ENCODE measurements at regions not wholly inside any gene's neighbourhood (a gene's known extent, or its start where the extent isn't known, plus 50 kb on each side); places are given as distances from the start of the nearest gene placed in this dataset.

GRCh38 chr9:17894501-17895160, 315.8 kb downstream of the SH3GL2 start:
- no peak for DNase-seq

GRCh38 chr9:17900606-17901005, 321.7 kb downstream of the SH3GL2 start:
- no peak for DNase-seq

- DNase-seq = no peak
These were observed 326.5 kb downstream of the SH3GL2 start for GRCh38 chr9:17905366-17905765.

GRCh38 chr9:17905781-17906175, 326.9 kb downstream of the SH3GL2 start:
- no peak for DNase-seq

GRCh38 chr9:17906176-17906840, 327.4 kb downstream of the SH3GL2 start:
- no peak for DNase-seq

GRCh38 chr9:17906841-17907778, 328.2 kb downstream of the SH3GL2 start:
- no peak for DNase-seq

GRCh38 chr9:17907779-17908508, 329.1 kb downstream of the SH3GL2 start:
- DNase-seq = no peak

GRCh38 chr9:17926246-17926645, 347.4 kb downstream of the SH3GL2 start:
- no peak for DNase-seq

GRCh38 chr9:17927616-17928015, 348.8 kb downstream of the SH3GL2 start:
- no peak for DNase-seq

- DNase-seq = no peak
These were observed 349.4 kb downstream of the SH3GL2 start for GRCh38 chr9:17928228-17928627.

- no peak for DNase-seq
These were observed 349.9 kb downstream of the SH3GL2 start for GRCh38 chr9:17928768-17929167.

- DNase-seq = no peak
These were observed 350.6 kb downstream of the SH3GL2 start for GRCh38 chr9:17929506-17929905.

GRCh38 chr9:17930071-17930470, 351.2 kb downstream of the SH3GL2 start:
- DNase-seq = no peak

GRCh38 chr9:17936365-17936764, 357.5 kb downstream of the SH3GL2 start:
- DNase-seq = no peak

GRCh38 chr9:17938035-17938655, 359.3 kb downstream of the SH3GL2 start:
- no peak for DNase-seq

- DNase-seq = no peak
These were observed 363.6 kb downstream of the SH3GL2 start for GRCh38 chr9:17942498-17942897.

- no peak for DNase-seq
These were observed 376.5 kb downstream of the SH3GL2 start for GRCh38 chr9:17955409-17955808.

GRCh38 chr9:17958363-17958762, 379.5 kb downstream of the SH3GL2 start:
- no peak for DNase-seq

GRCh38 chr9:17962747-17963146, 383.9 kb downstream of the SH3GL2 start:
- no peak for DNase-seq

GRCh38 chr9:17963498-17963897, 384.6 kb downstream of the SH3GL2 start:
- DNase-seq = no peak

GRCh38 chr9:17967731-17968130, 388.9 kb downstream of the SH3GL2 start:
- no peak for DNase-seq

- DNase-seq = no peak
These were observed 390.4 kb downstream of the SH3GL2 start for GRCh38 chr9:17969232-17969631.

- no peak for DNase-seq
These were observed 391.4 kb downstream of the SH3GL2 start for GRCh38 chr9:17970277-17970676.
